Mesothelial cell of epicardium (in vitro differentiated cells): ENCODE measurements at regions not wholly inside any gene's neighbourhood (a gene's known extent, or its start where the extent isn't known, plus 50 kb on each side); places are given as distances from the start of the nearest gene placed in this dataset.

Experiments used
- DNase-seq, 2 experiments: peaks; one replicate each; pipeline ENCODE4 v3.0.0; 2021; ENCODE audit warnings: low spot score in 2 of 2; ENCODE audit not compliant: unreplicated experiment in 2 of 2
- H3K27ac Mint-ChIP-seq: 2 replicates; pipeline ENCODE4 v1.8.0; 2021; ENCODE audit warnings: mixed read lengths
- H3K27me3 Mint-ChIP-seq: 2 replicates; pipeline ENCODE4 v1.8.0; 2021; ENCODE audit warnings: low read depth, mixed read lengths
- H3K36me3 Mint-ChIP-seq: 2 replicates; pipeline ENCODE4 v1.8.0; 2021; ENCODE audit warnings: mixed read lengths
- H3K4me1 Mint-ChIP-seq: 2 replicates; pipeline ENCODE4 v1.8.0; 2021; ENCODE audit warnings: mixed read lengths
- H3K4me3 Mint-ChIP-seq: 2 replicates; pipeline ENCODE4 v1.8.0; 2021; ENCODE audit warnings: mild to moderate bottlenecking, moderate library complexity, mixed read lengths
- H3K9me3 Mint-ChIP-seq: 2 replicates; pipeline ENCODE4 v1.8.0; 2021; ENCODE audit warnings: mixed read lengths
- CTCF ChIP-seq: fragments of 200-600 bp; sonication (generic); IDR thresholded peaks from one replicate; pipeline ENCODE4 v1.5.0; 2021; ENCODE audit warnings: antibody characterized with exemption; ENCODE audit not compliant: unreplicated experiment

GRCh38 chr1:208683141-208683540 lies 439.0 kb upstream of the PLXNA2 start:
- Mint-ChIP-seq H3K27ac (no peak overlapping the region), H3K4me1 (peaks cover 2% of the 10 kb centered on the region), H3K4me3 (no peak overlapping the region), H3K36me3 (no peaks in the 10 kb centered on the region), H3K27me3 (peaks cover 18% of the 10 kb centered on the region), H3K9me3 (no peaks in the 10 kb centered on the region)
- no peak for TF ChIP-seq CTCF
- DNase-seq, result no peak

- peaks cover 13% of the 10 kb centered on the region for H3K27me3 Mint-ChIP-seq
- H3K27ac Mint-ChIP-seq, result no peak overlapping the region
- no peaks in the 10 kb centered on the region for H3K9me3 Mint-ChIP-seq
- DNase-seq, result no peak
- H3K4me3 Mint-ChIP-seq, result no peak overlapping the region
- no peak for TF ChIP-seq CTCF
- H3K4me1 Mint-ChIP-seq, result peaks cover 2% of the 10 kb centered on the region
- no peaks in the 10 kb centered on the region for H3K36me3 Mint-ChIP-seq
Observed at GRCh38 chr1:208684192-208684591, 440.0 kb upstream of the PLXNA2 start.

- DNase-seq, result no peak
- H3K36me3 Mint-ChIP-seq, result no peaks in the 10 kb centered on the region
- H3K27ac Mint-ChIP-seq, result no peak overlapping the region
- no peak for TF ChIP-seq CTCF
- H3K4me3 Mint-ChIP-seq, result no peak overlapping the region
- no peaks in the 10 kb centered on the region for H3K9me3 Mint-ChIP-seq
- H3K4me1 Mint-ChIP-seq, result peaks cover 2% of the 10 kb centered on the region
- peaks cover 5% of the 10 kb centered on the region for H3K27me3 Mint-ChIP-seq
Observed at GRCh38 chr1:208686592-208686991, 442.4 kb upstream of the PLXNA2 start.

- no peak for TF ChIP-seq CTCF
- Mint-ChIP-seq H3K4me3 (no peak overlapping the region), H3K27ac (no peak overlapping the region), H3K27me3 (peaks cover 1% of the 10 kb centered on the region), H3K36me3 (no peaks in the 10 kb centered on the region), H3K4me1 (no peaks in the 10 kb centered on the region), H3K9me3 (peaks cover 13% of the 10 kb centered on the region)
- no peak for DNase-seq
Observed at GRCh38 chr1:208688656-208689315, 444.6 kb upstream of the PLXNA2 start.

- TF ChIP-seq CTCF, result no peak
- no peaks in the 10 kb centered on the region for H3K36me3 Mint-ChIP-seq
- H3K27me3 Mint-ChIP-seq, result peaks cover 1% of the 10 kb centered on the region
- DNase-seq, result no peak
- no peak overlapping the region for H3K4me3 Mint-ChIP-seq
- H3K27ac Mint-ChIP-seq, result no peak overlapping the region
- H3K4me1 Mint-ChIP-seq, result no peaks in the 10 kb centered on the region
- peaks cover 13% of the 10 kb centered on the region for H3K9me3 Mint-ChIP-seq
Observed at GRCh38 chr1:208691012-208691411, 446.8 kb upstream of the PLXNA2 start.

GRCh38 chr1:208709981-208710380 lies 465.8 kb upstream of the PLXNA2 start:
- Mint-ChIP-seq H3K36me3 (no peaks in the 10 kb centered on the region), H3K4me1 (no peaks in the 10 kb centered on the region)

More at GRCh38 chr1:208709981-208710380, 465.8 kb upstream of the PLXNA2 start:
- Mint-ChIP-seq H3K27ac (no peak overlapping the region), H3K4me3 (no peak overlapping the region), H3K9me3 (no peaks in the 10 kb centered on the region), H3K27me3 (peaks cover 3% of the 10 kb centered on the region)
- no peak for DNase-seq
- TF ChIP-seq CTCF, result no peak
